ENCODE measurements at regions not wholly inside any gene's neighbourhood (a gene's known extent, or its start where the extent isn't known, plus 50 kb on each side); places are given as distances from the start of the nearest gene placed in this dataset.

DNA sequence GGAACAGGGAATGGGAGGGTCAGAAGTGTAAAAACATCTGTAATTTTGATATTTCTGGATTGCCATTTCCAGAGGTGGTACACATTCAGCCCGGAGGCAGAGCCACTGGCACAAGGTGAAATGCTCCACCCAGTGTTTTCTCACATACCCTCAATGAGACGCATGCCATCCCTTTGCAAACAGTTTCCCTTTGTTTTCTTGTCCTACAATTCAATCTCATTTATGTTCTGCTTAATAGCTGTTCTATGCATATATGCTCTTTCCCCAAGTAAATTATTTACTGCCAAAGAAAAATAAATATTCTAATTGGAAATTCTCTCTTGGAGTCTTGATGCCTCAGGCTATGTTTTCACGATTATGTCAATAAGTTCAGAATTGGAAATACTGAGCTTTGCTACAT lies 369.7 kb upstream of the AKR1E2 start:
- TF ChIP-seq E2F5 (CRISPR knock-in tag; IDR thresholded peaks at IDR 0.05) (no peak), STAT6 (CRISPR knock-in tag; conservative IDR thresholded peaks at IDR 0.05; ENCODE audit: low read depth) (no peak)
